Thoracic aorta (tissue), 2 donors: ENCODE measurements at regions not wholly inside any gene's neighbourhood (a gene's known extent, or its start where the extent isn't known, plus 50 kb on each side); places are given as distances from the start of the nearest gene placed in this dataset.

Experiments
- ATAC-seq: fragments of 150-250 bp; one replicate; pipeline ENCODE4 v1.8.0; 2017; ENCODE audit warnings: low read depth; ENCODE audit not compliant: insufficient number of reproducible peaks, low FRiP score
- DNase-seq: peaks from one replicate; pipeline ENCODE4 v3.0.0-alpha.2; 2020; ENCODE audit warnings: low spot score
- H3K27ac ChIP-seq, 2 donors: fragments of 200-600 bp; sonication (generic); 1 replicate in 1 of 2; 2 replicates in 1 of 2; pipeline ENCODE4 v1.5.1; 2016; ENCODE audit warnings: mild to moderate bottlenecking in 2 of 2, moderate library complexity in 2 of 2
- H3K27me3 ChIP-seq: fragments of 200-600 bp; sonication (generic); replicated peaks from 2 replicates; pipeline ENCODE4 v1.6.0; 2016; ENCODE audit warnings: mild to moderate bottlenecking; ENCODE audit not compliant: insufficient read depth
- H3K36me3 ChIP-seq: fragments of 200-600 bp; sonication (generic); one replicate; pipeline ENCODE4 v1.5.1; 2016
- H3K4me1 ChIP-seq, 2 donors: fragments of 200-600 bp; sonication (generic); 1 replicate in 1 of 2; 2 replicates in 1 of 2; pipeline versions ENCODE4 v1.5.1 to v1.6.0; 2016; ENCODE audit warnings: low read depth in 2 of 2, mild to moderate bottlenecking in 1 of 2; ENCODE audit not compliant: control insufficient read depth in 1 of 2
- H3K4me3 ChIP-seq: fragments of 200-600 bp; sonication (generic); 2 replicates; pipeline ENCODE4 v1.5.1; 2016; ENCODE audit warnings: mild to moderate bottlenecking
- H3K9me3 ChIP-seq: fragments of 200-600 bp; sonication (generic); 2 replicates; pipeline ENCODE4 v1.5.1; 2016
- CTCF ChIP-seq: fragments of 200-600 bp; sonication (generic); IDR thresholded peaks from one replicate; pipeline ENCODE4 v1.5.1; 2019; ENCODE audit warnings: antibody characterized with exemption

- DNase-seq (no peak), ATAC-seq (no peak)
- H3K9me3 ChIP-seq, result no peaks in the 10 kb centered on the region
- H3K4me3 ChIP-seq, result peak overlapping the region; percentile 46
- no peaks in the 10 kb centered on the region for H3K4me1 ChIP-seq
- no peaks in the 10 kb centered on the region for H3K36me3 ChIP-seq
- TF ChIP-seq CTCF, result no peak
- H3K27me3 ChIP-seq, result no peaks in the 10 kb centered on the region
- H3K27ac ChIP-seq, result no peak overlapping the region
These were observed 116.6 kb downstream of the KLF6 start for GRCh38 chr10:3668276-3668965.

- TF ChIP-seq CTCF, result no peak
- no peak overlapping the region for H3K27ac ChIP-seq
- H3K27me3 ChIP-seq, result no peaks in the 10 kb centered on the region
- no peaks in the 10 kb centered on the region for H3K4me1 ChIP-seq
- no peaks in the 10 kb centered on the region for H3K9me3 ChIP-seq
- no peak for DNase-seq
- ATAC-seq, result no peak
- no peak overlapping the region for H3K4me3 ChIP-seq
- H3K36me3 ChIP-seq, result no peaks in the 10 kb centered on the region
These were observed 118.3 kb downstream of the KLF6 start for GRCh38 chr10:3666525-3667302.

- Histone ChIP-seq H3K27ac (no peak overlapping the region), H3K27me3 (no peaks in the 10 kb centered on the region), H3K36me3 (no peaks in the 10 kb centered on the region), H3K4me1 (no peaks in the 10 kb centered on the region), H3K9me3 (no peaks in the 10 kb centered on the region), H3K4me3 (no peak overlapping the region)
- ATAC-seq (no peak), DNase-seq (no peak)
- TF ChIP-seq CTCF, result no peak
These were observed 119.6 kb downstream of the KLF6 start for GRCh38 chr10:3665316-3665908.

GRCh38 chr10:3662775-3663174, 122.2 kb downstream of the KLF6 start:
- H3K27ac ChIP-seq, result no peak overlapping the region
- no peaks in the 10 kb centered on the region for H3K9me3 ChIP-seq
- DNase-seq (no peak), ATAC-seq (no peak)
- TF ChIP-seq CTCF, result no peak
- no peaks in the 10 kb centered on the region for H3K4me1 ChIP-seq
- H3K27me3 ChIP-seq, result no peaks in the 10 kb centered on the region
- H3K4me3 ChIP-seq, result no peak overlapping the region
- no peaks in the 10 kb centered on the region for H3K36me3 ChIP-seq

- no peak for TF ChIP-seq CTCF
- no peaks in the 10 kb centered on the region for H3K36me3 ChIP-seq
- no peaks in the 10 kb centered on the region for H3K27me3 ChIP-seq
- H3K9me3 ChIP-seq, result no peaks in the 10 kb centered on the region
- no peak for ATAC-seq
- H3K4me1 ChIP-seq, result no peaks in the 10 kb centered on the region
- no peak overlapping the region for H3K27ac ChIP-seq
- no peak for DNase-seq
- H3K4me3 ChIP-seq, result no peak overlapping the region
These were observed 123.7 kb downstream of the KLF6 start for GRCh38 chr10:3661271-3661670.
